NCI-H2029 treated with DMSO at 0.1 percent for 48 hours (cell line): ENCODE measurements at regions not wholly inside any gene's neighbourhood (a gene's known extent, or its start where the extent isn't known, plus 50 kb on each side); places are given as distances from the start of the nearest gene placed in this dataset.

Experiments
- DNase-seq: peaks from one replicate; lab custom pipeline; 2025; lab: John Stamatoyannopoulos, UW

DNA sequence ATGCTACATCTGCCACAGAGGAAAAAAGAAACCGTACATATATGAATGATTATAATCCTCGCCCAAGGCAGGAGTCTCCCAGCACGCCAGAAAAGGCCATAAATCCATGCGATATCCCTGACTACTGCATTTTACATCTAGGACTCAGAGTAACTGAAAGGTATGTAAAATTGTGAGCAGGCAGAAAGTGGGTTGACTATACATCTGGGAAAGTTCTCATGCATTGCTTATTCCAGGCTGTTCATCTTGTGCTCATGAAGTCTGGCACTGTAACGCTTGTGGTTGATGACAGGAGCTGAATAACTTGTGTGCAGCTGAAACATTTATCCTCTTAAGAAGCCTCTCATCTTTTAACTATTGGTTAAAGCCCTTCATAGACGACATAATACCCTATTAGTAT is 193.4 kb upstream of the STEAP4 start:
- no peak for DNase-seq

DNA sequence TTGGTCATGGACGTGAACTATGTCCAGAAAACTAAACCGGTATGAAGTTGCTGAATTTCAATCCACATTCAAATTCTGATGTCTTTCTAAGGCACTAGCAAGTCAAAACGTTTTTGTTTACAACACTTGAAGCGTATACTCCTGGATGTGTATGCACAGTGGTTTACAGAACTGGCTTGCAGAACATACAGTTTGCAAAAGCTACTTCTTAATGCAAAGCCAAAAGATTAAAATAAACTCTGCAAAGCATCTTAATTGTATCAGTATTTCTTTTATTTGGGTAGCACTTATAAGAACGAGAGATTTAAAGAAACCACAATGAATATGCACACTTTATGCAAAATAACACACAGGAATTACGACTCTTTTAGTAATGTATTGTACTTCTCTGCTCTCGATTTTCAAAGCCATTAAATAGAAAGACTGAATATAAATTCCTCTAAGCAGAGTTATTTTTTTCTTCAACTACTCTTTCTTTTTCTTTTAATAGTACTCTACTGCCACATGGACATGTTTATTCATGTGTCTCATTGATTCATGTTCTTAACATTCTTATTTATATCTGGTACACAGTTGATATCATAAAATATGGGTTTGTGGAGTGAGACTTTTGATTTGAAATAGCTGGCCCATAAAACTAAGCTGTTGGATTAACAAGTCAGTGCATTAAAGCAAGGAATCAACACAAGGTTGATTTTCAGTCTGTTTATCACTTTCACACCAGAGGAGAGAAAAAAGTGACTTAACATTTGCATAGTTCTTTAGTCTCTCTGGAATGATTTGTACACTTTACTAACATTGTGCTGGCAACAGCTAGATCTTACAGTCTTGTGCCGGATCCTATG is 189.4 kb upstream of the STEAP4 start:
- DNase-seq = no peak

GRCh38 chr7:88492153-88492552 is 185.5 kb upstream of the STEAP4 start:
- DNase-seq = no peak

DNA sequence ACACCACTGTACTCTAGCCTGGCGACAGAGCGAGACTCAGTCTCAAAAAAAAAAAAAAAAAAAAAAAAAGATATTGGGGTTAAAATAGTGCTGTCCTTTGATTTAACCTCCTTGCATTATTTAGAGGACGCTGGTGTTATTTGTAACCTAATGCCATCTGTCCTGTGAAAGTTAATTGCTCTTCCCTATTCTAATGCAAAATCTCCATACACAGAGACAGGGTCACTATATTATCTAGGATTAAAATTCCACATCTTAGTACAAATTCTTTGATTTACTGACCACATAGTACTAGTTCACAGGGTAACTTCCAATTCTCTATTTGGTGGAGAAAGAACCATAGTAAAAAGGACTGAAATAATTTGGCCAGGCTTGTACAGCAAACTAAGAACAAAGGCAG is 184.2 kb upstream of the STEAP4 start:
- no peak for DNase-seq

DNA sequence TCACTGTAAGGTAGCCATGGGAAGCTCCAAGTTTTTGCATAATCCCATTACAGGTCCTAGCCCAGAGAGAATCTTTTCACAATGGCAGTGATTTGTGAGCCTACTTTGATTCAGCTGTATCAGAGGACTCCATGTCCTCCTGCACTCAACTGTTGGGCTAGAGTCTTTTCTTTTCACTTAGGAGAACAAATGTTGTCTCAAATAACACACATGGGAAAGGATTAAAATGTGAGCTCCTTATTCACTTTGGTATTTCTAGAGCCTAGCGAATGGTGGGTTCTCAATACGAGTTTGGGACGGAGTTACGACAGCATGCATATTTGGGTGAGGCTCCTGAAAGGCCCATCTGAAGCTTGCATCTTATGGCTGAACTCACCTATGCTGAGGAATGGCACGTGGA is 183.5 kb upstream of the STEAP4 start:
- DNase-seq = no peak

DNA sequence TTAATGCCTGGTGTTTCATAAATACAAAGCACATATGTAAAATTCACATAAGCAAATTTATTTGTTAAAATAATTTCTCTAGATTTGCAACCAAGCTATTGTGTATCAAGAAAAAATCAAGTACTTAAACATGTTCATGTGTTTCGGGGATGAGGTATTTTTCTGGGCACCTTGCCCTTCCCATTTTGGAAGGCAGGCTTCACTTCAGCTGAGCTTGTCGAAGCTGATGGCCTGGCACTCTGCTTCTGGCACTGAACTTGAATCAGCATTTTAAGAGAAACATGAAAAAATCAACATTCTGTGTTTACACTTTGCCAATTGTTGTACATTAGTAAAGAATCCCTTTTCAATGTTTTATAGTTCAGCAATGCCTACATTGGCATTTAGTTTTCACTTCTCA is 179.1 kb upstream of the STEAP4 start:
- no peak for DNase-seq

- DNase-seq = no peak
These were observed 177.9 kb upstream of the STEAP4 start for GRCh38 chr7:88484551-88484950.

DNA sequence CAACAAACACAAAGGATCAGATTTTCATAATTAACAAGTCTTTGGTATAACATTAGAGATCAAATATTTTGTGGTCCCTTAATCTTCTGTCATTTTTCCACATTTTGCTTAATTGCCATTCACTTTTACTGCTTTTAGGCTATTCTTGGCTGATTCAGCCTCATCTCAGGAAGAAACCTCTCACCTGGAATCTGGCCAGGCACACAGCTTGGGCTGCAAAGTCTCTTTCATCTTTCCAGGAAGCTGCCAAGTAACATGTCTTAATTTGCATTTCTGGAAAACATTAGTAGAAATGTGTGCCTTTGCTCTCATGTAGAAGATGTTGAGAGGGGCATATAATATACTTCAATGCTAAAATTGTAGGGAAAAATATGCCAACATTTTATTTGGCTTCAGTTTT is 174.2 kb upstream of the STEAP4 start:
- no peak for DNase-seq

GRCh38 chr7:88480271-88480670 is 173.6 kb upstream of the STEAP4 start:
- DNase-seq = no peak

- no peak for DNase-seq
These were observed 171.3 kb upstream of the STEAP4 start for GRCh38 chr7:88477976-88478375.

GRCh38 chr7:88465600-88465999 is 158.9 kb upstream of the STEAP4 start:
- no peak for DNase-seq

GRCh38 chr7:88462799-88463198 is 156.1 kb upstream of the STEAP4 start:
- DNase-seq = no peak

DNA sequence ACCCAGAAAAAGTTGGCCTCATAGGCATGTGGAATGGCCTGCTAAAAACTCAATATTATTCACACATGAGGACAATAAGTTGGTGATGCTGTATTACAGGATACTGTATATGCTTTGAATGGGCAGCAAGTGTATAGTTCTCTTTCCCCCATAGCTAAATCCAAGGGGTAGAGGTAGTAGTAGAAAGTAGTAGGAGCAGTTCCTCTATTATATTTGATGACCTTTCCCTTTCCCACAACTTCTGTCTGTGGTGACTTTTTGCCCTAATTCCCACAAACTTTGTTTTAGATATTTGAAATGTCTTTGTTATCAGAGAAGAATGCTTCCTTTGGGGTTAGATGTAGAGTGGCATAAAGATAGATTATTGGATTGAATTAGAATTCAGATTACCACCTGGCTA is 154.0 kb upstream of the STEAP4 start:
- DNase-seq = no peak

DNA sequence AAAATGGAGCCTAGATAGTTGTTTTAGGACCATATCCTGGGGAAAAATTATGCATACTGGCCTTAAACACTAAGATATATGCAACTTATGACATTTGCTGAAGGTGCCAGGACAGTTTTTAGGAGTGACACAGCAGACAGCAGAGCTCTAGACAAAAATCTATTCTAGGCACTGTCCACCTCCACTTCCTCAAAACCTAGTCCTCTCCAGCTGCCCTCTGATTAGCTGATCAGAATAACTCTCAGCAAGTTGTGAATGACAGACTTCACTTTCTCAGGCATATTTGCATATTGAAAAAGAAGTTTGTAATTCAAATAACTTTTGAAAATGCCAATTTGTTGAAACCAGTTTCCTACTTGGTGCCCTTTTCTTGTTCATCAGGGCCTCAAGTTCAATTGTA is 152.3 kb upstream of the STEAP4 start:
- DNase-seq = no peak

GRCh38 chr7:88458279-88458678 is 151.6 kb upstream of the STEAP4 start:
- DNase-seq = no peak

- DNase-seq = no peak
These were observed 150.6 kb upstream of the STEAP4 start for GRCh38 chr7:88457320-88457719.

- DNase-seq = no peak
These were observed 149.8 kb upstream of the STEAP4 start for GRCh38 chr7:88456490-88456889.

DNA sequence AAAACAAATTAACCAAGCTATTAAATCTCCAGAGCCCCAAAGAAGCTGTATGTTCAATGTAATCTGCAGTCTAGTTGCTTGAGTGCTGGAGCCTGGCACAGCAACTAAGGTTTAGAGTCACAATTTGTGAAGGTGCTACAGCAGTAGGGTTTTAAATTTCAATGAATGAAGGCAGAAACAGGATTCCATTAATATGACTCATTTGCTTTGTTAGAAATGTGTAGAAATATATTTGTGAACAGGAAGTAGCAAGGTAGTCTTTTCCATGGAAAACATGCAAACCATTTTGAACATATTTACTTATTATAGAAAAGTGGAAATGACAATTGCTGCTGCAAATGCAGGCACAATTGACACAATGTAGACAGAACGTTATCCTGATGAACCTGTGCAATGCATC is 149.0 kb upstream of the STEAP4 start:
- no peak for DNase-seq

DNA sequence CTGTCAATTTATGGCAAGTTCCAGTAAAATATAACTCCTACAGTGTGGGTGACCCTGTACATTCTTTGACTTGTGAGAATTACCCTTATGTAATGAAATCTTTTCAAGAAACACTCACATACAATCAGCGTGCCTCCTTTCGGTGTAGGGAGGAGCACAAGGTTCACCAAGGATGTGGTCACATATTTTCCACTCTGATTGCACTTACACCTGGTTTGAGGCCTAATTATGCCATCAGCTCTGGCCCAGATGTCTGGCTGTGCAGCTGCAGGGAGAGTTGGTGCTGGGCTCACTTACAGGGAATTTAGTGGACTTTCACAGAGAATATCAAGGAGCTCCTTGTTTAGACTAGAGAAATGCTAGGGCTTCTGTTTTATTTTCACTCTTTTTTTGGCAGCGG is 146.0 kb upstream of the STEAP4 start:
- no peak for DNase-seq

DNA sequence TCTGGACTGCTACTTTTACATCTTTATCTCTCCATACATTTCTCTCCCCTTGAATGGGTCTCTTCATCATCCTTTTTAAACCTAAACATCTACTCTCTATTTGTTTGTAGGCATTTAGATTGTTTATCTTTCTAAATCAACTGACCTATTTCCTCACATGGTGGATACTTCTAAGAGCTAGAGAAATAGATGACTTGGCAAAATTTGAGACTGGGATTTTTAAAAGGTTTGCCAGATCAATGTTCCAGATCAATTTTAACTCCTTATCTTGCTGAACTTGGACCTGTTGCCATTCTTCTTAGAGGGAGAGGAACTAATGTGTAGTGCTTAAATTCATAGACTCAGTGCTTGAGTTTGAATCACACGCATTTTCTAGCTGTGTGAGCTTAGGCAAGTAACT is 144.2 kb upstream of the STEAP4 start:
- DNase-seq = no peak

DNA sequence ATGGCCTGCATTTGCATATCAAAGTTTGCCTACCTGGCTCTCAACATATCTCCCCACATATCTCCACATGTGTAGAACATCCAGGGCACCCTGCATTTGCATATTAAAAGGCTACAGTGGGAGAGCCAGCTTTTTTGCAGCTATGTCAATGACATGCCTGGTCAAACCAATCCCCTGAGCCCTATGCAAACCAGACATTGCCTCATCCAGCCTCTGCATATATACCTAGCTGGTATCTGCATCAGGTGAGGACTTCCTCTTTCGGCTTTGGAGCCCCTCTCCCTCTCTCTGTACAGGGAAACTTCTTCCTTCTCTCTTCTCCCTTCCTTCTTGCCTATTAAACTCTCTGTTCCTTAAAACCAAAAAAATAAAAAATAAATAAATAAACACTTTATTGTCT is 142.7 kb upstream of the STEAP4 start:
- no peak for DNase-seq

- DNase-seq = no peak
These were observed 135.7 kb upstream of the STEAP4 start for GRCh38 chr7:88442413-88442812.

DNA sequence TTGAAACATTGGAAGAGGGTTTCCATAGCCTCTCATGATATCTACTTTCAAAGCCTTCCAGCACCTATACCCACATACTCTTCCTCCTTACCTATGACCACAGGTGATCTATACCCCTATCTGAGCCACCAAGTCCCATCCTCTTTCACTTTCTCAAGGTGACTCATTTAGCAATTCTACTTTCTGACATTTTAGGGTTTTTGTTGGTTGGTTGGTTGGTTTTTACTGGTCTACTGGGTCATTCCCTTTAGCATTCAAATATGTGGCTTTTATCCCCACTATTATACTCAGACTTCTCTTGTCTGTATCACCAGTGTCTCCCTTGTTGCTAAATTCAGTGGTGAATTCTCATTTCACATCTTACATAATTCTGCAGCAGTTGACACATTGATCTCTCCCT is 130.4 kb upstream of the STEAP4 start:
- DNase-seq = no peak

GRCh38 chr7:88432301-88432700 is 125.6 kb upstream of the STEAP4 start:
- no peak for DNase-seq
